ENCODE measurements at regions not wholly inside any gene's neighbourhood (a gene's known extent, or its start where the extent isn't known, plus 50 kb on each side); places are given as distances from the start of the nearest gene placed in this dataset.
"Not testable (repeated sequence)": the region's sequence is repeated elsewhere in the genome, so short reads cannot be mapped to it uniquely, and the experiment has no call there.

DNA sequence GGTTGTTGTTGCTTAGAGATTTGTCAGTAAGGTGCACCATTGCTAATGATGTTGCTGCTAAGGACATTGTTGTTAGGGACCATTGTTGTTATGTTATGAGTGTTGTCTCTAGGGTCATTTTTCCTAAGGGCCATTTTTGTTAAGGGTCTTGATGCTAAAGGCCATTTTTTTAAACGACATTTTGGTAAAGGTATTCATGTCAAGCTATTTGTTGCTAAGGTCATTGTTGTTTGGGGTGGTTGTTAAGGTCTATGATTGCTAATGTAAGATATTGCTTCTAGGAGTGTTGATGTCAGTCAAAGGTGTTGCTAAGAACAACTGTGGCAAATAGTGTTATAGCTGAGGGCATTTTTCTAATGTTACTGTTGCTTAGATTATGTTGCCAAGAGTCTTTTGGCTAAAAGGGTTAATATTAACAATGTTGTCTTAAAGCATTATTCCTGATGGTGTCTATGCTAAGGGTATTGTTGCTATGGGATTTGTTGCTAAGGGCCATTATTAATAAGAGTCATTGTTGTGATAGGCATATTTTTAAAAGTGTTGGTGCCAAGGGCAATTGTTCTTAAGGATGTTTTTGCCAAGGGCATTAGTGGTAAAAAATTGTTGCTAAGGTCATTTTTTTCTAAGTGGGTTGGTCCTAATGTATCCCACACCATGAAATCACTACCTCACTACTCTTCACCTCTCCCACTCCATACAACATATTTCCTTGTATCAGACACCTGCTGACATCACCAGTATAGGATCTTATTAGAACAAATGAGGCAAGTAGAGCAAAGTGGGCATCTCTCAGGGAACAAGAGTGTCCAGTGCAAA is 56.2 kb downstream of the SPATA31A6 start:
- not testable (repeated sequence) for DNase-seq (ENCODE audit: low read depth in 2 of 2)

DNA sequence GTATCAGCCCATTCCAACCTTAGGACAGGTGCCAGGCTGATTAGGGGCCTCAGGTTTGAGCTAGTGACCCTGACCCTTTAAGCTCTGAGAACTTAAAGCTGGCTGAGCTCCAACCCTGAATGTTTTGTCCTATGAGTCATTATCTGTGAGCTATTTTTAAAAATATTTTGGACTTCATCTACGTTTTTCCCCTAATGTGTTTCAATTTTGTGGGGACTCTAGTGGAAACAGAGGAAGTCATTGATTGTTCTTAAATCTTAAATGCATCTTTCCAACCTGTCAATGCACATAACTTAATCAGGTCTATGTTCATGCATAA is 56.8 kb downstream of the SPATA31A6 start:
- not testable (repeated sequence) for DNase-seq (ENCODE audit: low read depth in 2 of 2)

DNA sequence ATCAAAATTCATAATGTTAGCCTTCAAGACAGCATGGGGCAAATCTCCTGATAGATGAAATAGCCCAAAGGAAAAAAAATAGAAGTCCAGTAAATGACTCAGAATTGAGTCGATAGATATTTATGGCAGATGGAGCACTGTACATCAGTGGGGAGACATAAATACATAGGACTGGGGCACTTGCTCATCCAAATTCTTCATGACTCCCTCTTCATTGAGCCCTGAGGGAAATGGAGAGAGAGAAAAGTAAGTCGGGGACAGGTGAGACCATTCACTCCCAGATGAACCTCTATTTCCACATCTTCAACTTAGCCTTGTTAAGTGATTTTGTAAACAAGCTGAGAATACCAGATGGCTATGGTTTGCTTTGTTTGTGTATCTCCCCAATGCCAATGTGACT is 59.8 kb downstream of the SPATA31A6 start:
- not testable (repeated sequence) for DNase-seq (ENCODE audit: low read depth in 2 of 2)

DNA sequence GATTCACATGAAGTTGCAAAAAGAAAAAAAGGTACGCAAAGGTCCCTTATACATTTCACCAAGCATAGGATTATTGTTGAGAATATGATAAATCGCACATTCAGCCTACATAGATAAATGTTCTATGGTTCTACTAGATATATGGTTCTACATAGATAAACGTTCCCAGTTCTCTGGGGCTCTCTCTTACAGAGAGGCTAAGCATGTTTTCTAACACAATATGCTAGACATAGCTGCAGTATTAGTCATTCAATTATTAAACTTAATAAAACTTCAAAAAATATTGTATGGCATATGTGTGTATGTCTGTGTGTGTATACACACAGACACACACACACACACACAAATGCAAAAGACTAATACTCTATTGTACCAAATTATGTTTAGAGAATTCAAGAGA is 60.4 kb downstream of the SPATA31A6 start:
- DNase-seq (ENCODE audit: low read depth in 2 of 2) = not testable (repeated sequence)

DNA sequence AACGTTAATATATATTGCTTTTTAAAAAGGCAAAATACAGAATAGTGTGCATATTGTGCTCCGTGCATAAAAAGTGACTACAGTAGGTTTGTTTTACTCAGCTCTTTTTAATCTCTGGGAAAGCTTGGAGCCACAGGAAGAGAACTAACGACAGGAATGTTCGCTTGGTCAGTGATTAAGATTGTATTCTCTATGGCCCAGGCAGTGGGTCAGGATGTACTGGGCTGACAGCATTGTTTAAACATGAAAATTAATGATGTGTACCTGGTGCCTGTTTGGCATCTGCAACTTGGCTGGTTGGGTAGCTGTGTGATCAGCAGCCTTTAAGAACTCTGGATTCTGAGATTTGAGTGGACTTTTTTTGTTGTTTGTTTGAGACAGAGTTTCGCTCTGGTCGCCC is 85.3 kb downstream of the SPATA31A6 start:
- not testable (repeated sequence) for DNase-seq (ENCODE audit: low read depth in 2 of 2)

DNA sequence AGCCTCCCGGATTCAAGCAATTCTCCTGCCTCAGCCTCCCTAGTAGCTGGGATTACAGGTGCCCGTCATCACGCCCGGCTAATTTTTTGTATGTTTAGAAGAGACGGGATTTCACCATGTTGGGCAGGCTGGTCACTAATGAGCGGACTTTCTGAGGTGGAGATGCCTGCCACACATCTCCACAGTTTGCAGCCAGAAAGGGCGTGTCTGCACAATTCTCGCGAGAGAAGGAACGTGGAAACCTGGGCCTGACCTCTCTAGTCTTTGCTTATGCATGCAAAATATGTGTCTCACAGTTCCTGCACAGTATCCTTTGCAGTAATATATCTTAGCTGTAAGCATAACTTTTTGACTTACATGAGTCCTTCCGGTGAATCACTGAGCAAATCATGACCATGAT is 85.7 kb downstream of the SPATA31A6 start:
- not testable (repeated sequence) for DNase-seq (ENCODE audit: low read depth in 2 of 2)

DNA sequence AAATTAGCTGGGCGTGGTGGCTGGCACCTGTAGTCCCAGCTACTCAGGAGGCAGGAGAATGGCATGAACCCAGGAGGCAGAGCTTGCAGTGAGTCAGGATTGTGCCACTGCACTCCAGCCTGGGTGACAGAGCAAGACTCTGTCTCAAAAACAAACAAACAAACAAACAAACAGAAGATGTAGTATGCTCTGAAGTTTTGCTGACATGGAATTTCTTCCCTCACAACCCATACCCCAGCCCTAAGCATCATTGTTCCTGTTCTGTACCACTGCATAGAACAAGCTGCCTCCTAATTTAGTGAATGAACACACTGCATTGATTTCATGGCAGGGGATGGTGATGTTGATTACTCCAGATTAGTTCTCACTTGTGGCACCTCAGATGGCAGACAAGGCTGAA is 89.7 kb downstream of the SPATA31A6 start:
- not testable (repeated sequence) for DNase-seq (ENCODE audit: low read depth in 2 of 2)

DNA sequence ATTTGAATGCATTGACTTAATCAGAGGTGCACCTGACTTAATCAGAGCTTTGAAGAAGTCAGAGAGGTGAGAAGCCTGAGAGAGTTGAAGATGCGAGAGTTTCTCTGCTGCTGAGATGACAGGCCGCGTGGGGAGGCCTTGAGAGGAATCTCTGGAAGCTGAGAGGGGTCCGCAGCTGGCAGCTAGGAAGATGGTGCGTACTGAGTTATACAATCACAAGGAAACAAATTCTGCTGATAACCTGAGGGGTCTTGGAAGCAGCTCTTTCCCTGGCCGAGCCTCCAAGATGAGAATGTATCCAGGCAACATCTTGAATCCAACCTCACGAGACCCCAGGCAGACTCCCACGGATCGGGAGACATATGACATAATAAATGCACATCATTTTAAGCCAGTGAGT is 91.7 kb downstream of the SPATA31A6 start:
- no peak for DNase-seq (ENCODE audit: low read depth in 2 of 2)

DNA sequence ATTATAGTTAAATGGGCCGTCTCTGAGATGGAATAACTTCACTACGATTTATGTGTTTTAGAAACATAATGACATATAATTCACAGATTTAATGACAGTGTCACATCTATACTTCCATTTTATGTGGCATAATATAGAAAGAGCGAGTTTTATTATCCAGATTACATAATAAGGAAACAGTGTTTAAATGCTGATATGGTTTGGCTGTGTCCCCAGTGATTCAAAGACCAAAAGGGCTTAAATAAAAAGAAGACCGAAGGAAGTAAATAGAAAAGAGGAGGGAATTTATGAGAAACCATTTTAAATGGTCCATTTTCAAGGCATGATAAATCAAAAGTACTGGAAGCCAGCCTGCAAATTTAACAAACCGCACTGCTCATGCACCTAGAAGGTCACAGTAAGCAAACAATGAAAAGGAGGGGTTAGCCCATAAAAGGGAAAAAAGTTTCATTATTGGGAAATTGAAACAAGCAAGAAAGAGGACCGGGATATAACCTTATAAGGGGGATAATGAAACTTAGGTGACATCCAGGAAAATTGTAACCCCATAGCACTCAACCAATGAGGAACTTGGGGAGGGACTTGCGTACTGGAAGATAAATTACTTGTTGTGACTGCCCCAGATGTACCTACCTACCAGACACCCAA is 99.2 kb downstream of the SPATA31A6 start:
- DNase-seq (ENCODE audit: low read depth in 2 of 2) = not testable (repeated sequence)

DNA sequence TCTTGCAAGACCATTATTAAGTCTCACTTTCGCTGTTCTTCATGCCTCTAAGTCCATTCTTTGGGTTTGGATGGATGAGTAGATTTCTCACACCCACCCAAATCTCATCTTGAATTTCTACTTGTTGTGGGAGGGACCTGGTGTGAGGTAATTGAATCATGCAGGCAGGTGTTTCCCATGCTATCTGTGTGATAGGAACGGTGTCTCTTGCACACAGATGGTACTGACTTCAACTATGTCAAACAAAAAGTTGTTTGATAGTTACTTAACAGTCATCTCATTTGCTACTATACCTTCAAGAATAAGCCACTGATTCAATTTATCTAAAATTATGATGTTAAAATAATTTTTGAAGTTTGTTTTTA is 99.7 kb downstream of the SPATA31A6 start:
- not testable (repeated sequence) for DNase-seq (ENCODE audit: low read depth in 2 of 2)

DNA sequence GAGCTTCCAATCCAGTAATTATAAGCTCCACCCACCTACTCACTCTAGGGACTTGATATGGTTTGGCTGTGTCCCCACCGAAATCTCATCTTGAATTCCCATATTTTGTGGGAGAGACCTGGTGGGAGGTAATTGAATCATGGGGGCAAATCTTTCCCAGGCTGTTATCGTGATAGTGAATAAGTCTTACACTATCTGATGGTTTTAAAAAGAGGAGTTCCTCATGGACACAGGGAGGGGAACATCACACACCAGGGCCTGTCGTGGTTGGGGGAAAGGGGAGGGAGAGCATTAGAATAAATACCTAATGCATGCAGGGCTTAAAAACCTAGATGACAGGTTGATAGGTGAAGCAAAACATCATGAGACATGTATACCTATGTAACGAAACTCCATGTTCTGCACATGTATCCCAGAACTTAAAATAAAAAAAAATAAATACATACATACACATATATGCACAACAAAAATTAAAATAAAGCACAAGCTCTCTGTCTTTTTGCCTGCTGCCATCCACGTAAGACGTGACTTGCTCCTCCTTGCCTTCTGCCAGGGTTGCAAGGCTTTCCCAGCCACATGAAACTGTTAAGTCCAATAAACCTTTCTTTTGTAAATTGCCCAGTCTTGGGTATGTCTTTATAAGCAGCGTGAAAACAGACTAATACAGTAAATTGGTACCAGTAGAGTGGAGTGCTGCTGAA is 102.8 kb downstream of the SPATA31A6 start:
- DNase-seq (ENCODE audit: low read depth in 2 of 2) = not testable (repeated sequence)

DNA sequence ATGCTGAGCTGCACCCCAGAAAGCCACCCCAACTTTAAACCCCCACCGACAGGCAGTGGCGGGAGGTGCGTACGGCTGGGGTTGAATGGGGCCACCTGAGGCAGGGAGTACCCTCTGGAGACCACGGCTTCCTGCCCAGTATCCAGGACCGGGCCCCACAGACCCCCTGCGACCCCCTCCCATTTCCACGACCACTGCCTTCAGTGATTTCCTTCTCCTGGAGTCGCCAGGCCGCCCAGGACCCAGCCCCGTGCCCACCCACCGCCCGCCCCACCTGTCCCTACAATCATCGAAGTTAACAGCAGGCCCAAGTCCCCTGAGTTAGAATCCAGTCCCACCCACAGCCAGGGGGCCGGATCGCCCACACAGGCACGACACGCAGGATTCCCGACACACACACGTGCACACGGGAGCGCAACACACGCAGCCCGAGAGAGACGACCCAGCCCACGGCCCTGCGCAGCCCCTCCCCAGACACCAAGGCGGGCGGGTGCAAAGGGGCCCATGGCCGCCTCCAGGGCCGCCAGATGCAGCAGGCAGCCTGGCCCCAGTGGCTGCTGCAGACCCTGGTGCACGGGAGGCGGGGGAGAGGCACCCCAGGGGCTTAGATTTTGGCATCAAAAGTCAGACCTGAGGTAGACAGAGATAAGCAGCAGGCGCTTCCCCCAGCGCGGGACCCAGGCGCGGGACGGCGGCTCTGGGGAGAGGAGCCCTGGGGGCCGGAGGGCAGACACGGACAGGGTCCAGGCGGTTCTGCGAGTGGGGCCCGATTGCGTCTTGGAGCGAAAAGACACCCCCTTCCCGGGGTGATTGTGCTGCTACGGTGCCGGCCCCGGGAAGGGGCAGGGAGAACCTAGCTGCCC is 104.8 kb downstream of the SPATA31A6 start:
- not testable (repeated sequence) for DNase-seq (ENCODE audit: low read depth in 2 of 2)

DNA sequence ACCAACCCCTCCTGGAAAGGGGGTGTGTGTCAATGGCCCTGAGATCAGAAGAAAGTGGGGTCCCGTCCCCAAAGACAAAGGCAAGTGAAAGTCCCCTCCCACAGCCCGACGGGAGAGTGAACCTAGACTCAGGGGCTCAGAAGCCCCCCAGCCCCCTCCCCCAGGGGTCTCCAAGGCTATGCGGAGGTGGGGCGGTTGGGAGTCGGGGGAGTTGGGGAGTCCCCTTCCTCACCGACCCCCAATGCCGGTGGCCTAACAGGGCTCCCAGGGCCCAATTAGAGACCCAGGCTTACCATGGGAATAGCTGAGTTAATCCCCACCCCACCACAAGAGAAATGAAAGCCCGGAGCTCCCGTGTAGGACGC is 105.4 kb downstream of the SPATA31A6 start:
- DNase-seq (ENCODE audit: low read depth in 2 of 2) = not testable (repeated sequence)

DNA sequence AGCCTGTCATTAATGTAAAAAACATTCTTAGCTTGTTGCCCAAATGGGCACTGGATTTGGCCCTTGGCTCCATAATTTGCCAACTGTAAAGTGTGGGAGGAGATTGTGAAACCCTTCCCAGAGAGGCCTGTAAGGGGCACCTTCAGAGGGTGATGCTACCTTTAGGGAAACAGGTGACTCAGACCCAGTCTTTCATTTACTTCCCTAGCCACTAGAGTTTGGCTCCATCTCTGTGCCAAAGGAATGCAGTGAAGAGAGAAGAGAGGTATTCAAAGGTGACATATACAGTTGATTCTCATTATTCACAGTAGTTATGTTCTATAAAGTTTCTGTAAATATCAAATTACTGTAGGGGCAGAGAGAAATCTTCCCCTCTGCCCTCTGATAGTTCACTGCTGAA is 116.7 kb downstream of the SPATA31A6 start:
- DNase-seq (ENCODE audit: low read depth in 2 of 2) = not testable (repeated sequence)

DNA sequence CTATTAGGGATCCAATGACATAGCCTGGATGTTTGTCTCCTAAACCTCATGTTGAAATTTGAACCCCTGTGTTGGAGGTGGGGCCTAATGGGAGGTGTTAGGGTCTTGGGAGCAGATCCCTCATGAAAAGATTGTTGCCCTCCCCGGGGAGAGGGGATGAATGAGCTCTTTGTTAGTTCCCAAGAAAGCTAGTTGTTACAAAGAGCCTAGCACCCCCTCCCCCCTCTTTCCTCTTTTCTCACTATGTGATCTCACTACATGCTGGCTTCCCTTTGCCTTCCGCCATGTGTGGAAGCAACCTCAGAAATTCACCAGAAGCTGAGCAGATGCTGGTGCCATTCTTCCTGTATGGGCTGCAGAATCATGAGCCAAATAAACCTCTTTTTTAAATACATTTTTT is 123.2 kb downstream of the SPATA31A6 start:
- not testable (repeated sequence) for DNase-seq (ENCODE audit: low read depth in 2 of 2)

DNA sequence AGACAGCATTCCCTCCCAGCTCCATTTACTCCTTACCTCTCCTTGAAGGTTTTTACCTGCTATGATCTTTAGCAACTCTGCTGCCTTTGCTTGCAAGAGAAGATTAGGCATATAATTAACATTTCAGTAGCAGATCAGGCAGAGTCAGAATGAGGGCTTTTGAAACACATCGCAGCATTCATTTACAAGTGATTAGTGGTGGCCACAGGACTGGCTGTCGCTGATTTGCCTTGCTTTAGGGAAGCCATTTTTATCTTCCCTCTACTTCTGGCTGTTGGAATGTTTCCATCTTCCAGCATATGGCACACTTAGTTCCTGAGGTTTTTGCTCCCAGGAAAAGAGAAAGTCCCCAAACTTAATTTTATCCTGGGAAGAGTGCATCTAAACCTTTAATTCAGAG is 124.0 kb downstream of the SPATA31A6 start:
- DNase-seq (ENCODE audit: low read depth in 2 of 2) = not testable (repeated sequence)

DNA sequence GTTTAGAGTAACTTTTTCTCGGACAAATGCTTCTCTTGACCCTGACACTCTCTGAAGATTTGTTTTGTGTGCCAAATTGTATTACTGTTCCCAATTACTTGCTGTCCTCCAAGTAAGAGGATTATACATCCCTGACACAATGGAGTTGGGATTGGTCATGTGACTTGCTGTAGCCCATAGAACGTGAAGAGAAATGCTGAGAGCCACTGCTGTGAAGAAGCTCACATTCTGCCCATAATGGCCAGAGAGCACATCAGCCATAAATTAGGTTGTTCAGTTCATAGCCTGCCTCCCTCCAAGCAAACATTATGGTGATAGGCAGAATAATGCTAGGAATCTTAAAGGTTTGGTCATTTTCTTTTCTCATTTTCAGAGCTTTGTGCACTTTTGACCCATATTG is 127.5 kb downstream of the SPATA31A6 start:
- DNase-seq (ENCODE audit: low read depth in 2 of 2) = not testable (repeated sequence)

DNA sequence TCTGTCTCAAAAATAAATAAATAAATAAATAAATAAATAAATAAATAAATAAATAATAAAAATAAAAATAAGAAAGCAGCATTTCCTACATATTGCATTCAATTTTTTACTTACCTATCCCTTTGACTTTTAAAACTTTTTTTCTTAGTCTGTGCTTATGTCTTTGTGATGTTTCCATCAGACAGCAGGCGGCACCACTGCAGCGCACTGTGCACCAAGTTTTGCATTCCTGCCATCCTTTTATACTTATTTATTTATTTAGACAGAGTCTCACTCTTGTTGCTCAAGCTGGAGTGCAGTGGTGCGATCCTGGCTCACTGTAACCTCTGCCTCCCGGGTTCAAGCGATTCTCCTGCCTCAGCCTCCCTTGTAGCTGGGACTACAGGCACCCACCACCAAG is 132.6 kb downstream of the SPATA31A6 start:
- DNase-seq (ENCODE audit: low read depth in 2 of 2) = not testable (repeated sequence)

DNA sequence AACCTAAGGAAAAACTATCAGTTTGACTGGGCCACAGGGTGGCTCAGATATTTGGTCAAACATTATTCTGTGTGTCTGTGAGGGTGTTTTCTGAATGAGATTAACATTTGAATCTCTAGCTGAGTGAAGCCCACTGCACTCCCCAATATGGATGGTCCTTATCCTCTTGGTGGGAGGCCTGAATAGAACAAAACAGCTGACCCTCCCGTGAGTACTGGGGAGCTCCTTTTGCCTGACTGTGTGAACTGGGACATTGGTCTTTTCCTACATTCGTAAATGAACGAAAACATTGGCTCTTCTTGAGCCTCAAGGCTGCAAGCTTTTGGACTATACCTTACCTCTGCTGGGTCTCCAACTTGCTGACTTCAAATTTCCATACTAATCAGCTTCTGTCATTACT is 134.2 kb downstream of the SPATA31A6 start:
- DNase-seq (ENCODE audit: low read depth in 2 of 2) = not testable (repeated sequence)

DNA sequence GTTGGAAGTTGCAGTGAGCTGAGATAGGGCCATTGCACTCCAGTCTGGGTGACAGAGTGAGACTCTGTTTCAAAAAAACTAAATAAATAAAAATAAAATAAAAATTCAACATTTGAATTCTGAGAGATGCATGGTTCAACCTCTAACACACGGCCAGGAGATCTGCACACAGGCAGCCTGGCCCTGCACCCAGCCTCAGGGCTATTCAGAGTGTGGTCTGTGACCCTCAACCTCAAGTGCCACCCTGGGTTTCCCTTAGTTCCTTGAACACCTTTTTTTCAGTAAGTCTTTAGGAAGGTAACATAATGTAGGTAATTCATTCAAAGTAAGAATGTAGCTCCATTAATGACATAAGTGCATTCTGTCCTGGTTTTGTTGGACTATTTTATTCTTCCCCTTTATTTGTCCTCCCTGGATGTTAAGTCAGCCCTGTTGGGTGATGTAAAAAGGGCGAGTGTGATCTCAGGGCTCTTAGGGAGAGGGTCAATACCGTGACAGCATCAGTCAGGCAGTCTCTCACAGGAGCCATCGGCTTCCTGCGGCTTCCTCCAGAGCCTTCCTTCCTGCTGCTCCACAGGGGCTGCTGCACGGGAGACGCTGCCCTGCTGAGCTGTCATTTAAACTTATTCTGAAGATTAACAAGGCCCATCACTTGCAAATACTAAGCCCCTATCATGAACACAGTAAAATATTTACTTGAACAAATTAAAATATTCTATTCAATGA is 139.8 kb downstream of the SPATA31A6 start:
- not testable (repeated sequence) for DNase-seq (ENCODE audit: low read depth in 2 of 2)

DNA sequence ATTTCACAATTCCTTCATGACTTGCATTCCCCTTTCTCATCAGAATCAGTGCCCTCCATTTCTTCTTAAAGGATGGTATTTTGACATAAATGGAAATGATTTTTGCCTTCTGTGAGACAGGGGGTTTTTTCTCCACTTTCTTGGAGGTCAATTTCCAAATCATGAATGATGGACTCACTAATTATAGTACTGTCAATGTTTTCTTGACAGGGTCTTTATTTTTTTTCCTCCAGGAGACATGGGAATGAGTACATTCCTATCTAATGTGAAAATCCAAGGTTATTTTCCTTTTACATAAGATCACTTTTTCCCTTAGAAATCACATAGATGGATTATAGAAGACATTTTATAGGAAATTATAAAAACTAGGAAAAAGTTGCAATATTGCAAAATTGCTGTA is 141.7 kb downstream of the SPATA31A6 start:
- DNase-seq (ENCODE audit: low read depth in 2 of 2) = not testable (repeated sequence)

Data from fibroblast of skin of left quadriceps (primary cell).